IPS-18a (cell line): ENCODE measurements at regions not wholly inside any gene's neighbourhood (a gene's known extent, or its start where the extent isn't known, plus 50 kb on each side); places are given as distances from the start of the nearest gene placed in this dataset.
"Not testable (repeated sequence)": the region's sequence is repeated elsewhere in the genome, so short reads cannot be mapped to it uniquely, and the experiment has no call there.

ENCODE experiments used
- H3K27ac ChIP-seq: one replicate; pipeline ENCODE4 v1.5.1; 2013; ENCODE audit warnings: low read length
- H3K27me3 ChIP-seq: one replicate; pipeline ENCODE4 v1.6.1; 2013; ENCODE audit warnings: mild to moderate bottlenecking, low read length; ENCODE audit not compliant: control insufficient read depth, insufficient read depth
- H3K36me3 ChIP-seq: one replicate; pipeline ENCODE4 v1.6.1; 2013; ENCODE audit warnings: low read depth, low read length; ENCODE audit not compliant: control insufficient read depth
- H3K4me1 ChIP-seq: one replicate; pipeline ENCODE4 v1.6.1; 2013; ENCODE audit warnings: low read depth, low read length; ENCODE audit not compliant: control insufficient read depth
- H3K4me3 ChIP-seq: one replicate; pipeline ENCODE4 v1.5.1; 2013; ENCODE audit warnings: low read length
- H3K9ac ChIP-seq: one replicate; pipeline ENCODE4 v1.6.1; 2013; ENCODE audit warnings: mild to moderate bottlenecking, low read length, moderate library complexity
- H3K9me3 ChIP-seq: one replicate; pipeline ENCODE4 v1.6.1; 2013; ENCODE audit warnings: low read depth, low read length; ENCODE audit not compliant: control insufficient read depth

GRCh38 chr10:33986016-33986415 is 651.5 kb upstream of the NRP1 start:
- no peak overlapping the region for H3K4me3 ChIP-seq
- no peak overlapping the region for H3K9ac ChIP-seq
- H3K4me1 ChIP-seq = no peaks in the 10 kb centered on the region
- H3K27me3 ChIP-seq = no peaks in the 10 kb centered on the region
- no peaks in the 10 kb centered on the region for H3K9me3 ChIP-seq
- H3K36me3 ChIP-seq = no peaks in the 10 kb centered on the region
- no peak overlapping the region for H3K27ac ChIP-seq

- H3K4me3 ChIP-seq = no peak overlapping the region
- H3K27ac ChIP-seq = no peak overlapping the region
- no peaks in the 10 kb centered on the region for H3K36me3 ChIP-seq
- H3K27me3 ChIP-seq = no peaks in the 10 kb centered on the region
- H3K9me3 ChIP-seq = no peaks in the 10 kb centered on the region
- no peak overlapping the region for H3K9ac ChIP-seq
- H3K4me1 ChIP-seq = no peaks in the 10 kb centered on the region
These were observed 648.5 kb upstream of the NRP1 start for GRCh38 chr10:33982995-33983394.

- Histone ChIP-seq H3K9ac (no peak overlapping the region), H3K27me3 (no peaks in the 10 kb centered on the region), H3K4me3 (no peak overlapping the region), H3K36me3 (no peaks in the 10 kb centered on the region), H3K9me3 (no peaks in the 10 kb centered on the region), H3K27ac (no peak overlapping the region), H3K4me1 (no peaks in the 10 kb centered on the region)
These were observed 646.8 kb upstream of the NRP1 start for GRCh38 chr10:33981301-33981700.

GRCh38 chr10:33979195-33979594 is 644.7 kb upstream of the NRP1 start:
- H3K4me1 ChIP-seq = no peaks in the 10 kb centered on the region
- no peaks in the 10 kb centered on the region for H3K36me3 ChIP-seq
- no peaks in the 10 kb centered on the region for H3K9me3 ChIP-seq
- no peak overlapping the region for H3K9ac ChIP-seq
- no peak overlapping the region for H3K27ac ChIP-seq
- H3K4me3 ChIP-seq = no peak overlapping the region
- no peaks in the 10 kb centered on the region for H3K27me3 ChIP-seq

- Histone ChIP-seq H3K27me3 (no peaks in the 10 kb centered on the region), H3K9me3 (no peaks in the 10 kb centered on the region), H3K4me3 (no peak overlapping the region), H3K27ac (no peak overlapping the region), H3K9ac (no peak overlapping the region), H3K36me3 (no peaks in the 10 kb centered on the region), H3K4me1 (no peaks in the 10 kb centered on the region)
These were observed 641.0 kb upstream of the NRP1 start for GRCh38 chr10:33975481-33975880.

GRCh38 chr10:33974976-33975478 is 640.6 kb upstream of the NRP1 start:
- no peaks in the 10 kb centered on the region for H3K4me1 ChIP-seq
- H3K4me3 ChIP-seq = no peak overlapping the region
- no peaks in the 10 kb centered on the region for H3K36me3 ChIP-seq
- no peaks in the 10 kb centered on the region for H3K9me3 ChIP-seq
- no peak overlapping the region for H3K27ac ChIP-seq
- H3K9ac ChIP-seq = no peak overlapping the region
- H3K27me3 ChIP-seq = no peaks in the 10 kb centered on the region

- Histone ChIP-seq H3K36me3 (no peaks in the 10 kb centered on the region), H3K27ac (no peak overlapping the region), H3K9me3 (no peaks in the 10 kb centered on the region), H3K9ac (no peak overlapping the region), H3K4me3 (no peak overlapping the region), H3K4me1 (no peaks in the 10 kb centered on the region), H3K27me3 (no peaks in the 10 kb centered on the region)
These were observed 634.5 kb upstream of the NRP1 start for GRCh38 chr10:33968983-33969382.

- no peaks in the 10 kb centered on the region for H3K4me1 ChIP-seq
- H3K27ac ChIP-seq = no peak overlapping the region
- no peaks in the 10 kb centered on the region for H3K27me3 ChIP-seq
- no peaks in the 10 kb centered on the region for H3K9me3 ChIP-seq
- no peaks in the 10 kb centered on the region for H3K36me3 ChIP-seq
- no peak overlapping the region for H3K9ac ChIP-seq
- no peak overlapping the region for H3K4me3 ChIP-seq
These were observed 633.2 kb upstream of the NRP1 start for GRCh38 chr10:33967606-33968120.

GRCh38 chr10:33966946-33967345 is 632.5 kb upstream of the NRP1 start:
- Histone ChIP-seq H3K27ac (no peak overlapping the region), H3K4me3 (no peak overlapping the region), H3K9me3 (no peaks in the 10 kb centered on the region), H3K36me3 (no peaks in the 10 kb centered on the region), H3K4me1 (no peaks in the 10 kb centered on the region), H3K27me3 (no peaks in the 10 kb centered on the region), H3K9ac (no peak overlapping the region)

GRCh38 chr10:33965795-33966581 is 631.5 kb upstream of the NRP1 start:
- no peak overlapping the region for H3K9ac ChIP-seq
- H3K4me1 ChIP-seq = no peaks in the 10 kb centered on the region
- no peaks in the 10 kb centered on the region for H3K36me3 ChIP-seq
- H3K27ac ChIP-seq = no peak overlapping the region
- H3K9me3 ChIP-seq = no peaks in the 10 kb centered on the region
- H3K27me3 ChIP-seq = no peaks in the 10 kb centered on the region
- H3K4me3 ChIP-seq = no peak overlapping the region

GRCh38 chr10:33963729-33964128 is 629.3 kb upstream of the NRP1 start:
- no peaks in the 10 kb centered on the region for H3K27me3 ChIP-seq
- no peaks in the 10 kb centered on the region for H3K9me3 ChIP-seq
- no peaks in the 10 kb centered on the region for H3K36me3 ChIP-seq
- H3K27ac ChIP-seq = no peak overlapping the region
- no peak overlapping the region for H3K4me3 ChIP-seq
- H3K9ac ChIP-seq = no peak overlapping the region
- no peaks in the 10 kb centered on the region for H3K4me1 ChIP-seq

GRCh38 chr10:33956322-33956721 is 621.9 kb upstream of the NRP1 start:
- H3K4me1 ChIP-seq, H3K9me3 ChIP-seq: not testable (repeated sequence)

More at GRCh38 chr10:33956322-33956721, 621.9 kb upstream of the NRP1 start:
- H3K9ac ChIP-seq, H3K27me3 ChIP-seq, H3K4me3 ChIP-seq, H3K27ac ChIP-seq, H3K36me3 ChIP-seq: not testable (repeated sequence)
